ENCODE measurements at regions not wholly inside any gene's neighbourhood (a gene's known extent, or its start where the extent isn't known, plus 50 kb on each side); places are given as distances from the start of the nearest gene placed in this dataset.

- DNase-seq (ENCODE audit: low read depth, low spot score): no peak
- Histone ChIP-seq H3K79me2 (ENCODE audit: control insufficient read depth, insufficient read depth, low read length) (no peaks in the 10 kb centered on the region), H3K27me3 (replicated peaks in 1 of 2; ENCODE audit: control insufficient read depth in 2 of 2, insufficient read depth in 2 of 2, low read length in 1 of 2) (no peaks in the 10 kb centered on the region), H3K9ac (ENCODE audit: control insufficient read depth, insufficient read depth, low read length) (no peak overlapping the region), H3K36me3 (ENCODE audit: control insufficient read depth in 2 of 2, insufficient read depth in 2 of 2, low read length in 1 of 2) (no peaks in the 10 kb centered on the region), H3K4me1 (ENCODE audit: control insufficient read depth, insufficient read depth, low read length) (no peaks in the 10 kb centered on the region), H3K4me2 (ENCODE audit: control insufficient read depth, insufficient read depth) (no peak overlapping the region), H3K9me3 (replicated peaks; ENCODE audit: control insufficient read depth, insufficient read depth, low read length) (no peaks in the 10 kb centered on the region; the same call in 2 of the 3 replicates), H4K20me1 (ENCODE audit: control insufficient read depth, insufficient read depth) (no peaks in the 10 kb centered on the region), H3K4me3 (no peak overlapping the region), H2AFZ (ENCODE audit: control insufficient read depth, low read depth, low read length) (no peak overlapping the region), H3K27ac (ENCODE audit: control insufficient read depth, insufficient read depth) (no peak overlapping the region)
- WGBS (ENCODE audit: insufficient coverage, insufficient replicate concordance, low lambda C conversion rate, missing lambda C conversion rate): 8% methylated on average over 3 of the region's 3 CpGs
- intact Hi-C loops (cut with micrococcal nuclease; ENCODE audit: unreplicated experiment) (no loop called here), in situ Hi-C loops (cut with MboI) (no loop called here)
- POLR2A ChIA-PET: no interaction called here
- CTCF ChIA-PET: no interaction called here
- RAD21 ChIA-PET (ENCODE audit: unreplicated experiment): no interaction called here
- no peak for FAIRE-seq
- BruUV-seq (replicated peaks): no TSS peak
- no peak for TF ChIP-seq CTCF (IDR thresholded peaks at IDR 0.05 in 2 of 3, conservative IDR thresholded peaks at IDR 0.05 in 1 of 3; ENCODE audit: control insufficient read depth in 2 of 3, extremely low read depth in 1 of 3, insufficient read depth in 1 of 3, low read depth in 3 of 3, low read length in 3 of 3)
- no peak for ATAC-seq
- SMC1A ChIA-PET (ENCODE audit: uncharacterized antibody, unreplicated experiment): interaction anchor here (0.6 kb wide), 1 partner anchor 570 kb away, joined by 3 read pairs; no protein-coding TSS in a partner anchor
Measured at GRCh38 chr18:45510656-45511055, 104.6 kb upstream of the SLC14A2 start.

GRCh38 chr18:45512363-45512953 lies 102.8 kb upstream of the SLC14A2 start:
- Histone ChIP-seq H3K27me3 (replicated peaks in 1 of 2; ENCODE audit: control insufficient read depth in 2 of 2, insufficient read depth in 2 of 2, low read length in 1 of 2) (no peaks in the 10 kb centered on the region; a peak in 1 of 4 replicates), H3K4me3 (no peak overlapping the region), H4K20me1 (ENCODE audit: control insufficient read depth, insufficient read depth) (no peaks in the 10 kb centered on the region), H3K4me1 (ENCODE audit: control insufficient read depth, insufficient read depth, low read length) (no peaks in the 10 kb centered on the region), H3K4me2 (ENCODE audit: control insufficient read depth, insufficient read depth) (no peak overlapping the region), H3K9ac (ENCODE audit: control insufficient read depth, insufficient read depth, low read length) (no peak overlapping the region), H2AFZ (ENCODE audit: control insufficient read depth, low read depth, low read length) (no peak overlapping the region), H3K27ac (ENCODE audit: control insufficient read depth, insufficient read depth) (no peak overlapping the region), H3K79me2 (ENCODE audit: control insufficient read depth, insufficient read depth, low read length) (no peaks in the 10 kb centered on the region), H3K36me3 (ENCODE audit: control insufficient read depth in 2 of 2, insufficient read depth in 2 of 2, low read length in 1 of 2) (no peaks in the 10 kb centered on the region), H3K9me3 (replicated peaks; ENCODE audit: control insufficient read depth, insufficient read depth, low read length) (no peaks in the 10 kb centered on the region; the same call in 2 of the 3 replicates)
- ChIA-PET POLR2A (no interaction called here), RAD21 (ENCODE audit: unreplicated experiment) (no interaction called here), CTCF (no interaction called here), SMC1A (ENCODE audit: uncharacterized antibody, unreplicated experiment) (no interaction called here)
- in situ Hi-C loops (cut with MboI): no loop called here
- intact Hi-C loops (cut with micrococcal nuclease; ENCODE audit: unreplicated experiment): no loop called here
- 17% methylated on average over 5 of the region's 5 CpGs for WGBS (ENCODE audit: insufficient coverage, insufficient replicate concordance, low lambda C conversion rate, missing lambda C conversion rate)
- no peak for FAIRE-seq
- DNase-seq (ENCODE audit: low read depth, low spot score): no peak
- no peak for ATAC-seq
- BruUV-seq (replicated peaks): no TSS peak
- no peak for TF ChIP-seq ZZZ3 (IDR thresholded peaks at IDR 0.05; ENCODE audit: control insufficient read depth, insufficient read length, low read depth)

Data from GM12878 (cell line).